ENCODE measurements at regions not wholly inside any gene's neighbourhood (a gene's known extent, or its start where the extent isn't known, plus 50 kb on each side); places are given as distances from the start of the nearest gene placed in this dataset.

DNA sequence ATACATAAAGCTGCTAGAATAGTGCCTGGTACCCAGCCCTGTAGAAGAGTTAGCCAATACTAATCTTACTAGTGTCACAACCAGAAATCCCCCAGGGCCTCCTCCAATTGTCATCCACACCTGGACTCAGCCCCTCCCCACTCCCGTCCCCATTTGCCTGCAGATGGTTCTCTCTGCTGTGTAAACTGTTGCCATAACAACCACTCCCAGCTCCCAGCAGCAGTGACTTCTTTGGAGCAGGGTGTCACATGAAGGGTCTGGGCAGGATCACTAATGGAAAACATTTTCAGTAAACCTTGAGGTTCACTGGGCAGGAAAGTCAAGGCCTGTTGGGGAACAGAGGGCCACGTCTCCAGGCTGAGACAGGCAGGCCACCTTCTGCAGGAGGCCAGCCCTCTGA lies 126.0 kb upstream of the IPO9 start:
- ChIA-PET CTCF (interaction anchor here (1.3 to 14.5 kb wide), 5 partner anchors 10 to 255 kb away, joined by 4 to 297 read pairs (median 7); no protein-coding TSS in a partner anchor), POLR2A (interaction anchor here (1.0 kb wide), 1 partner anchor 92 kb away, joined by 3 read pairs; no protein-coding TSS in a partner anchor), RAD21 (ENCODE audit: low non-redundant PET in 1 of 2, low total read pairs in 2 of 2, uncharacterized antibody in 2 of 2, unreplicated experiment in 2 of 2) (interaction anchor here (0.8 to 2.7 kb wide), 4 partner anchors 90 to 221 kb away, joined by 3 to 10 read pairs (median 7); no protein-coding TSS in a partner anchor)
- H3K4me1 ChIP-seq (ENCODE audit: control insufficient read depth in 1 of 2, insufficient read depth in 2 of 2, low read length in 2 of 2), result peaks cover 2 to 4% of the 10 kb centered on the region in 2 experiments; a peak in 1 of 4 replicates
- no peak overlapping the region for H3K9ac ChIP-seq (ENCODE audit: low read length)
- H3K4me2 ChIP-seq (ENCODE audit: low read length), result no peak overlapping the region
- no peak overlapping the region for H3K27ac ChIP-seq (ENCODE audit: low read depth, low read length)
- no peaks in the 10 kb centered on the region for H4K20me1 ChIP-seq (ENCODE audit: insufficient read depth)
- TF ChIP-seq YY1 (IDR thresholded peaks at IDR 0.05; ENCODE audit: extremely low read depth, insufficient replicate concordance, low read depth, low read length) (no peak), EZH2phosphoT487 (IDR thresholded peaks at IDR 0.05; ENCODE audit: borderline replicate concordance) (no peak), POLR2A (IDR thresholded peaks at IDR 0.05; ENCODE audit: borderline replicate concordance, extremely low read depth, insufficient read depth, insufficient read length) (no peak), RAD21 (IDR thresholded peaks at IDR 0.05; ENCODE audit: low read depth) (no peak), ELF1 (IDR thresholded peaks at IDR 0.05; ENCODE audit: borderline replicate concordance, low read depth) (no peak), POLR2AphosphoS5 (IDR thresholded peaks at IDR 0.05; ENCODE audit: low read depth, low read length) (no peak), CEBPB (IDR thresholded peaks at IDR 0.05; ENCODE audit: low read depth) (no peak), ZFX (IDR thresholded peaks at IDR 0.05) (no peak), EZH2 (IDR thresholded peaks at IDR 0.05) (no peak), JUND (IDR thresholded peaks at IDR 0.05) (no peak), SRF (IDR thresholded peaks at IDR 0.05; ENCODE audit: low read depth) (no peak), EGR1 (IDR thresholded peaks at IDR 0.05; ENCODE audit: low read depth) (no peak), FOSL1 (IDR thresholded peaks at IDR 0.05; ENCODE audit: low read depth) (no peak)
- TF ChIP-seq, protein P1, sequence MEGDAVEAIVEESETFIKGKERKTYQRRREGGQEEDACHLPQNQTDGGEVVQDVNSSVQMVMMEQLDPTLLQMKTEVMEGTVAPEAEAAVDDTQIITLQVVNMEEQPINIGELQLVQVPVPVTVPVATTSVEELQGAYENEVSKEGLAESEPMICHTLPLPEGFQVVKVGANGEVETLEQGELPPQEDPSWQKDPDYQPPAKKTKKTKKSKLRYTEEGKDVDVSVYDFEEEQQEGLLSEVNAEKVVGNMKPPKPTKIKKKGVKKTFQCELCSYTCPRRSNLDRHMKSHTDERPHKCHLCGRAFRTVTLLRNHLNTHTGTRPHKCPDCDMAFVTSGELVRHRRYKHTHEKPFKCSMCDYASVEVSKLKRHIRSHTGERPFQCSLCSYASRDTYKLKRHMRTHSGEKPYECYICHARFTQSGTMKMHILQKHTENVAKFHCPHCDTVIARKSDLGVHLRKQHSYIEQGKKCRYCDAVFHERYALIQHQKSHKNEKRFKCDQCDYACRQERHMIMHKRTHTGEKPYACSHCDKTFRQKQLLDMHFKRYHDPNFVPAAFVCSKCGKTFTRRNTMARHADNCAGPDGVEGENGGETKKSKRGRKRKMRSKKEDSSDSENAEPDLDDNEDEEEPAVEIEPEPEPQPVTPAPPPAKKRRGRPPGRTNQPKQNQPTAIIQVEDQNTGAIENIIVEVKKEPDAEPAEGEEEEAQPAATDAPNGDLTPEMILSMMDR (IDR thresholded peaks at IDR 0.05 in 2 of 3, conservative IDR thresholded peaks at IDR 0.05 in 1 of 3; ENCODE audit: borderline replicate concordance in 1 of 3, insufficient read depth in 1 of 3, low read depth in 2 of 3, low read length in 2 of 3), result no peak
- TF ChIP-seq, protein P2, sequence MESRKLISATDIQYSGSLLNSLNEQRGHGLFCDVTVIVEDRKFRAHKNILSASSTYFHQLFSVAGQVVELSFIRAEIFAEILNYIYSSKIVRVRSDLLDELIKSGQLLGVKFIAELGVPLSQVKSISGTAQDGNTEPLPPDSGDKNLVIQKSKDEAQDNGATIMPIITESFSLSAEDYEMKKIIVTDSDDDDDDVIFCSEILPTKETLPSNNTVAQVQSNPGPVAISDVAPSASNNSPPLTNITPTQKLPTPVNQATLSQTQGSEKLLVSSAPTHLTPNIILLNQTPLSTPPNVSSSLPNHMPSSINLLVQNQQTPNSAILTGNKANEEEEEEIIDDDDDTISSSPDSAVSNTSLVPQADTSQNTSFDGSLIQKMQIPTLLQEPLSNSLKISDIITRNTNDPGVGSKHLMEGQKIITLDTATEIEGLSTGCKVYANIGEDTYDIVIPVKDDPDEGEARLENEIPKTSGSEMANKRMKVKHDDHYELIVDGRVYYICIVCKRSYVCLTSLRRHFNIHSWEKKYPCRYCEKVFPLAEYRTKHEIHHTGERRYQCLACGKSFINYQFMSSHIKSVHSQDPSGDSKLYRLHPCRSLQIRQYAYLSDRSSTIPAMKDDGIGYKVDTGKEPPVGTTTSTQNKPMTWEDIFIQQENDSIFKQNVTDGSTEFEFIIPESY (IDR thresholded peaks at IDR 0.05; ENCODE audit: extremely low read depth, insufficient replicate concordance, low read length), result no peak
- TF ChIP-seq, protein P3, sequence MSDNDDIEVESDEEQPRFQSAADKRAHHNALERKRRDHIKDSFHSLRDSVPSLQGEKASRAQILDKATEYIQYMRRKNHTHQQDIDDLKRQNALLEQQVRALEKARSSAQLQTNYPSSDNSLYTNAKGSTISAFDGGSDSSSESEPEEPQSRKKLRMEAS (IDR thresholded peaks at IDR 0.05), result no peak
- TF ChIP-seq, protein P4, sequence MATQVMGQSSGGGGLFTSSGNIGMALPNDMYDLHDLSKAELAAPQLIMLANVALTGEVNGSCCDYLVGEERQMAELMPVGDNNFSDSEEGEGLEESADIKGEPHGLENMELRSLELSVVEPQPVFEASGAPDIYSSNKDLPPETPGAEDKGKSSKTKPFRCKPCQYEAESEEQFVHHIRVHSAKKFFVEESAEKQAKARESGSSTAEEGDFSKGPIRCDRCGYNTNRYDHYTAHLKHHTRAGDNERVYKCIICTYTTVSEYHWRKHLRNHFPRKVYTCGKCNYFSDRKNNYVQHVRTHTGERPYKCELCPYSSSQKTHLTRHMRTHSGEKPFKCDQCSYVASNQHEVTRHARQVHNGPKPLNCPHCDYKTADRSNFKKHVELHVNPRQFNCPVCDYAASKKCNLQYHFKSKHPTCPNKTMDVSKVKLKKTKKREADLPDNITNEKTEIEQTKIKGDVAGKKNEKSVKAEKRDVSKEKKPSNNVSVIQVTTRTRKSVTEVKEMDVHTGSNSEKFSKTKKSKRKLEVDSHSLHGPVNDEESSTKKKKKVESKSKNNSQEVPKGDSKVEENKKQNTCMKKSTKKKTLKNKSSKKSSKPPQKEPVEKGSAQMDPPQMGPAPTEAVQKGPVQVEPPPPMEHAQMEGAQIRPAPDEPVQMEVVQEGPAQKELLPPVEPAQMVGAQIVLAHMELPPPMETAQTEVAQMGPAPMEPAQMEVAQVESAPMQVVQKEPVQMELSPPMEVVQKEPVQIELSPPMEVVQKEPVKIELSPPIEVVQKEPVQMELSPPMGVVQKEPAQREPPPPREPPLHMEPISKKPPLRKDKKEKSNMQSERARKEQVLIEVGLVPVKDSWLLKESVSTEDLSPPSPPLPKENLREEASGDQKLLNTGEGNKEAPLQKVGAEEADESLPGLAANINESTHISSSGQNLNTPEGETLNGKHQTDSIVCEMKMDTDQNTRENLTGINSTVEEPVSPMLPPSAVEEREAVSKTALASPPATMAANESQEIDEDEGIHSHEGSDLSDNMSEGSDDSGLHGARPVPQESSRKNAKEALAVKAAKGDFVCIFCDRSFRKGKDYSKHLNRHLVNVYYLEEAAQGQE (IDR thresholded peaks at IDR 0.05; ENCODE audit: low read depth), result no peak
- TF ChIP-seq, protein P5, sequence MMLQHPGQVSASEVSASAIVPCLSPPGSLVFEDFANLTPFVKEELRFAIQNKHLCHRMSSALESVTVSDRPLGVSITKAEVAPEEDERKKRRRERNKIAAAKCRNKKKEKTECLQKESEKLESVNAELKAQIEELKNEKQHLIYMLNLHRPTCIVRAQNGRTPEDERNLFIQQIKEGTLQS (IDR thresholded peaks at IDR 0.05), result no peak
- ATAC-seq (no peak), DNase-seq (ENCODE audit: low read depth, low spot score) (no peak)
- H3K9me2 ChIP-seq (ENCODE audit: insufficient read depth), result no peaks in the 10 kb centered on the region
- H3K79me2 ChIP-seq (ENCODE audit: insufficient read depth, low read length), result no peaks in the 10 kb centered on the region
- H3K27me3 ChIP-seq (ENCODE audit: insufficient read depth, low read length), result no peaks in the 10 kb centered on the region
- H3K4me3 ChIP-seq (replicated peaks in 1 of 2; ENCODE audit: low read depth in 1 of 2, low read length in 2 of 2), result no peak overlapping the region
- no peak overlapping the region for H2AFZ ChIP-seq (ENCODE audit: low read depth, low read length, poor library complexity, severe bottlenecking)
- BruUV-seq (replicated peaks), result no TSS peak
- no peaks in the 10 kb centered on the region for H3K36me3 ChIP-seq (ENCODE audit: control insufficient read depth in 1 of 2, insufficient read depth in 2 of 2, low read length in 2 of 2)
- intact Hi-C loops (cut with micrococcal nuclease), result no loop called here
- H3K9me3 ChIP-seq (ENCODE audit: control insufficient read depth in 1 of 2, insufficient read depth in 1 of 2, low read depth in 1 of 2, low read length in 2 of 2), result no peaks in the 10 kb centered on the region
